Fibroblast of the aortic adventitia (primary cell): ENCODE measurements at regions not wholly inside any gene's neighbourhood (a gene's known extent, or its start where the extent isn't known, plus 50 kb on each side); places are given as distances from the start of the nearest gene placed in this dataset.
A peak's percentile ranks its signal among the peaks of the same experiment; 100 is the strongest.

Source experiments
- DNase-seq: peaks from one replicate; pipeline ENCODE4 v3.0.0-alpha.2; 2010; ENCODE audit warnings: low read depth
- H3K4me3 ChIP-seq: 2 replicates; pipeline ENCODE4 v1.5.1; 2011; ENCODE audit warnings: low read depth, mild to moderate bottlenecking, control low read depth, low read length, moderate library complexity
- TF ChIP-seq, protein P1 (sequence below): IDR thresholded peaks from 2 replicates; pipeline ENCODE4 v1.5.1; 2011; ENCODE audit warnings: mild to moderate bottlenecking, low read length, control low read depth, inconsistent platforms; ENCODE audit not compliant: insufficient read depth

DNA sequence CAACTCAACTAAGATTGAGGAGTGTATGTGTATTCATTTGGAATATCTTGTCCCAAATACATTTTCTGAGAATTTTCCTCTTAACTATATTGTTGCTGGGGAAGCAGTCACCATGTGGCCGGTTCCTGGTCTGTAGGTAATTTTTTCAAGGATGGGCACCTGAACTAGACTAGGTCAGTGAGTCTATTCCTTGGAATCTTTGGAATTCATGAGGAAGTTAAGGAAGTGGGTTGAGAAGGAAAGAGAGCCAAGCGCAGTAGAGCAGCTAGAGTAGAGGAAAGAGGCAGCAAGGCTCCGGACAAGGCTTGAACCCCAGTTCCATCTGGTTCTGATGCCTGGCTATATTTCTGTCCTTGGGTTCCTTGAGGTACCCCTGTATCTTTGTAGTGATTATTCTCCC is 183.7 kb downstream of the DACT1 start:
- no peak overlapping the region for H3K4me3 ChIP-seq
- no peak for DNase-seq

DNA sequence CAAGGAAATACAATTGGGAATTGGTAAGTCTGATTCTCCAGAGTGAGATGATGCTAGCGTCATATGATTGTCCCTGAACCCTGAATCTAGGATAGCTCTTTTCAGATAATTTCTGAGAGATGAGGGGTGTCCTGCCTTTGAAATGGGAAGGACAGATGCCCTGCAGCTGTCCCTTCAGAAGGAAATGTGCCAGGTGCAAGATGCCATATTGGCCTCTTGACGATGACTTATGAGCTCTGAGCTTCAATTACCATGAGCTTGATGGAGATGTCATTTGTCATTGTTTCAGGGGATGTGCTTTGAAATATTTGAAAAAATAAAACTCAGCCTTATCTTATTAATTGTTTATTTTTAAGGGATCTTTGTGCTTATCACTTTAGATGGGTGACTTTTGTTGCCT is 185.1 kb downstream of the DACT1 start:
- no peak overlapping the region for H3K4me3 ChIP-seq
- no peak for DNase-seq
- TF ChIP-seq, protein P1, sequence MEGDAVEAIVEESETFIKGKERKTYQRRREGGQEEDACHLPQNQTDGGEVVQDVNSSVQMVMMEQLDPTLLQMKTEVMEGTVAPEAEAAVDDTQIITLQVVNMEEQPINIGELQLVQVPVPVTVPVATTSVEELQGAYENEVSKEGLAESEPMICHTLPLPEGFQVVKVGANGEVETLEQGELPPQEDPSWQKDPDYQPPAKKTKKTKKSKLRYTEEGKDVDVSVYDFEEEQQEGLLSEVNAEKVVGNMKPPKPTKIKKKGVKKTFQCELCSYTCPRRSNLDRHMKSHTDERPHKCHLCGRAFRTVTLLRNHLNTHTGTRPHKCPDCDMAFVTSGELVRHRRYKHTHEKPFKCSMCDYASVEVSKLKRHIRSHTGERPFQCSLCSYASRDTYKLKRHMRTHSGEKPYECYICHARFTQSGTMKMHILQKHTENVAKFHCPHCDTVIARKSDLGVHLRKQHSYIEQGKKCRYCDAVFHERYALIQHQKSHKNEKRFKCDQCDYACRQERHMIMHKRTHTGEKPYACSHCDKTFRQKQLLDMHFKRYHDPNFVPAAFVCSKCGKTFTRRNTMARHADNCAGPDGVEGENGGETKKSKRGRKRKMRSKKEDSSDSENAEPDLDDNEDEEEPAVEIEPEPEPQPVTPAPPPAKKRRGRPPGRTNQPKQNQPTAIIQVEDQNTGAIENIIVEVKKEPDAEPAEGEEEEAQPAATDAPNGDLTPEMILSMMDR, result no peak

More for the DNA sequence above, 183.7 kb downstream of the DACT1 start:
- TF ChIP-seq, protein P1, result no peak

DNA sequence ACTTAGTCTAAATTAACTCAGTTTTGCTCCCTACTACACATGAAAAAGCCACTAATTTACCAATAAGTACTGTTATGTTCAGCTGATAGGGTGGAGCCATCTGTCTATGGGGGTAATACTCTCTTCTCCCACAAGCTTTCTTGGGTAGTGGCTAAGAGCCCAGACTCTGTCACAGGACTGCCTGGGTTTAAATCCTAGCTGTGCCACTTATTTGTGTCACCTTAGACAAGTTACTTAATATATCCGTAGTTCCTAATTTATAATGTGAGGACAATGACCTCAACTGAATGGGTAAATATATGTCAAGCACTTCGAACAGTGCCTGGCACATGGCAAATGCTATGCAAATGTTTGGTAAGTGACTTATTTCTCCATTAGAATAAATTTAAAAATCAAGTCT is 185.6 kb downstream of the DACT1 start:
- H3K4me3 ChIP-seq, result no peak overlapping the region
- TF ChIP-seq, protein P1, result no peak
- DNase-seq, result no peak

DNA sequence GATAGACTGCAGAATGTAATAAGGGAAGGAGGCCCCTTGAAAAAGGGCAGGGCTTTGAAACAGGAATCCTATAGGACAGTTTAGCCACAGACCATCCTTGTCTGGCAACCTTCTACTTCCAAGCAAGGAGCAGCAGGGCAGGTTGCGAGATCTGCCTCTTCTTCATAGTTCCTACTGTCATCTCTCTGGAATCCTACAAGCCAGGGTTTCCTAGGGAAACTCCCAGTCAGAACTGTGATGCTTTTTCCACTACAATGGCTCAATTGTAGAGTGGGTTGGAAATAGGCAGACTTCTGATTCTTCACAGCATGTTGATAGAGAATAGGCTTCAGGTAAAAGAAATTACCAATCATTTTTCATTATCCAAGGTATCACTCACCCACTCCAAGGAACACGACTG is 186.3 kb downstream of the DACT1 start:
- DNase-seq, result no peak
- TF ChIP-seq, protein P1, result no peak
- no peak overlapping the region for H3K4me3 ChIP-seq

DNA sequence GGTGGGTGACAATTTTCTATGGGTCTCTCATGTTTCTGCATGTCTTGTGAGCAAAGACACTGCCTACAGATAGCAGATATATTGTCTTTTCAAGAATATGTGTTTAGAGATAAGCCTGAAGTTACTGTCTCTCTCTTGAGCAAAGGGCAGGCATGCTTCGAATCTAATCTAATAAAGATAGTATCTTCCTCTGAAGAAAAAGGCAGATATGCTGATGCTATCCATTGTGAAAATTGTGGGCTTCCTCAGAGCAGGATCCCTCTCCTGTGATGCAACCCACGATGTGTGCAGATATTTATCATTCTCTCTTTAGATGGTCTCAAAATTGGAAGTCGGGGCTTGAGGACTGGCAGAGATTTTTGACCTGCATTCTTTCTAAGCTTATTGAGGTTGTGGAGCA is 187.0 kb downstream of the DACT1 start:
- TF ChIP-seq, protein P1, result no peak
- no peak overlapping the region for H3K4me3 ChIP-seq
- DNase-seq, result no peak

DNA sequence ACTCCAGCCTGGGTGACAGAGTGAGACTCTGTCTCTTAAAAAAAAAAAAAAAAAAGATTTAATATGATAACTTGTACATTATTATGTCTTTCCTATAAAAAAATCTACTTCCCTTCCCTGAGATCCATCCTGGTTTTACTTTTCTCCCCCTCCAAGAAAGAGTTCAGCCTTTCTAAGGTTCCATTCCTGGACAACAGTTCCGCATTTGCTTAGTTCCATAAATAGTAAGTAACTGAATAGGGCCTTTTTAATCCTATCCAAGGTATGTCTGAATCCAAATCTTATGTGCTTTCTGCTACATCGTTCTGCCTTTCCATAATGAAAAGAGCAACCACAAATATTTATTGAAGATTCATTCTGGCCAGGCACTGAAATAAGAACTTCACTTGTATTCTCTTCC is 187.8 kb downstream of the DACT1 start:
- TF ChIP-seq, protein P1, result no peak
- H3K4me3 ChIP-seq, result no peak overlapping the region
- no peak for DNase-seq

DNA sequence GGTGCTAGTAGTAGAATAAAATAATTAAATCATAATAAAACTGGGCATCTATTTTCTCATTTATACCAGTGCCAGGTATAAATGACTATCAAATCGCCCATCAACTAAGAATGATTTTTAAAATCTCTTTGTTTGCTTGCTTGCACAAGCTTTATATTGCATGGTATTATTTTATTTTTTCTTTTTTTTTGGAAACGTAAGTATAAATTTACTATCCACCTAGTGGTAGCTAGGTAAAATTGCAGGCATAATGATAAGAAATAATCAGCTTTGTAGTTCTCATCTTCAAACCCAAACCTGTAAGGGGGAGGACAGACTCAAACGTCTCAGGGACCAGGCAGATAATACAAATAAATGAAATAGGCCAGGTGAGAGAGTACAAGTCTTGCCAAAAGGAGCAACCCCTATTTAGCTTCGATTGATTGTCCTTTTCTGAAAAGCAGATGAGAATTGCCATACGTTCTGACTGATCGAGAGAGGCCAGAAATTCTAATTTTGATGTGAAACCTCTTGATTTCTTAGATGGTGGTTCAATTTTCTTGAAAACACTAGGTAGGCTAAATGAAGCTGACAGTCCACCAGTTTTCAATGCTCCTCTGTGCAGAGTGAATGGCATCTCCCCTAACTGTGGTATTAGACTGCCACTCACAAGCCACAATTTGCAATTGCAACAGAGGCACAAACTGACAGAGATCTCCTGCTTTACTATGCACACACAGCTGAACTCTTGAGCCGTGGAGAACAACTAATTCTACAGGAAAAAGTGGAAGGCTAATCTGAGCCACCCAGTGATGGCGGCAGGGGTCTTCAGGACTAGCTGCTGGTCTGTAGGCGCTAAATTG is 189.3 kb downstream of the DACT1 start:
- no peak for DNase-seq
- TF ChIP-seq, protein P1, result peak; percentile 27
- no peak overlapping the region for H3K4me3 ChIP-seq
